ENCODE measurements at regions not wholly inside any gene's neighbourhood (a gene's known extent, or its start where the extent isn't known, plus 50 kb on each side); places are given as distances from the start of the nearest gene placed in this dataset.

DNA sequence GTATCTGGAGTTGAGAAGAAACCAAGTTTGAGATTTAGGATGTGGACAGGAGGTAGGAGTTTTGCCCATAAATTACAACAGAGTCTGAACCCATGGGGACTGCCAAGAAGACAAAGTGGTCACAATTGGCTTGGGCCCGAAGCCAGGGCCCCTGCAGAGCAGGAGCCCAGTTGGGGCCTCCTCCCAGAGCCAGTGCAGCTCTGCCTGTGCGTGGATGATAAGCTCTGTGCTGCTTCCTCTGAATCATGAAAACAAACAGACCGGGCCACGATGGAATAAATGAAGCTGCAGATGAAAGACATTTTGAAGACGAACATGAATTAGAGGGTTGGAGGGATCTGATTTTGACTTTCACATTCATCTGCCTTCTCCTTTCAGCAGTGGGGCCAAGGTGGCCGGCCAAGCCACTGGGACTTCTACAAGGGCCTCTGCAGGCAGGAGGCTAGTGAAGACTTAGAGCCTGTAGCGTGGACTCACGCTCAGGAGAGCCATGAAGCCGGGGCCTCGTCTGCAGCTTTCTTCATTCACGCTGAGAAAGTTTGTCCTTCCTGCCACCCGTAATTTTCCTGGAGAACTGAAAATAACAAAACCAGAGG lies 156.8 kb upstream of the LYZL1 start (continued):
- TF ChIP-seq, protein P1, sequence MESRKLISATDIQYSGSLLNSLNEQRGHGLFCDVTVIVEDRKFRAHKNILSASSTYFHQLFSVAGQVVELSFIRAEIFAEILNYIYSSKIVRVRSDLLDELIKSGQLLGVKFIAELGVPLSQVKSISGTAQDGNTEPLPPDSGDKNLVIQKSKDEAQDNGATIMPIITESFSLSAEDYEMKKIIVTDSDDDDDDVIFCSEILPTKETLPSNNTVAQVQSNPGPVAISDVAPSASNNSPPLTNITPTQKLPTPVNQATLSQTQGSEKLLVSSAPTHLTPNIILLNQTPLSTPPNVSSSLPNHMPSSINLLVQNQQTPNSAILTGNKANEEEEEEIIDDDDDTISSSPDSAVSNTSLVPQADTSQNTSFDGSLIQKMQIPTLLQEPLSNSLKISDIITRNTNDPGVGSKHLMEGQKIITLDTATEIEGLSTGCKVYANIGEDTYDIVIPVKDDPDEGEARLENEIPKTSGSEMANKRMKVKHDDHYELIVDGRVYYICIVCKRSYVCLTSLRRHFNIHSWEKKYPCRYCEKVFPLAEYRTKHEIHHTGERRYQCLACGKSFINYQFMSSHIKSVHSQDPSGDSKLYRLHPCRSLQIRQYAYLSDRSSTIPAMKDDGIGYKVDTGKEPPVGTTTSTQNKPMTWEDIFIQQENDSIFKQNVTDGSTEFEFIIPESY (CRISPR knock-in tag; IDR thresholded peaks at IDR 0.05), result no peak
- no peak for TF ChIP-seq MECOM (CRISPR knock-in tag; IDR thresholded peaks at IDR 0.05)
- no peak for TF ChIP-seq ARID2 (IDR thresholded peaks at IDR 0.05)
- no peak for TF ChIP-seq ETV6 (IDR thresholded peaks at IDR 0.05; ENCODE audit: borderline replicate concordance in 1 of 2, low read depth in 2 of 2, low read length in 1 of 2)
- TF ChIP-seq ETV6 (CRISPR knock-in tag; IDR thresholded peaks at IDR 0.05; ENCODE audit: borderline replicate concordance), result no peak
- TF ChIP-seq ERF (CRISPR knock-in tag; IDR thresholded peaks at IDR 0.05), result no peak
- TF ChIP-seq, protein P2, sequence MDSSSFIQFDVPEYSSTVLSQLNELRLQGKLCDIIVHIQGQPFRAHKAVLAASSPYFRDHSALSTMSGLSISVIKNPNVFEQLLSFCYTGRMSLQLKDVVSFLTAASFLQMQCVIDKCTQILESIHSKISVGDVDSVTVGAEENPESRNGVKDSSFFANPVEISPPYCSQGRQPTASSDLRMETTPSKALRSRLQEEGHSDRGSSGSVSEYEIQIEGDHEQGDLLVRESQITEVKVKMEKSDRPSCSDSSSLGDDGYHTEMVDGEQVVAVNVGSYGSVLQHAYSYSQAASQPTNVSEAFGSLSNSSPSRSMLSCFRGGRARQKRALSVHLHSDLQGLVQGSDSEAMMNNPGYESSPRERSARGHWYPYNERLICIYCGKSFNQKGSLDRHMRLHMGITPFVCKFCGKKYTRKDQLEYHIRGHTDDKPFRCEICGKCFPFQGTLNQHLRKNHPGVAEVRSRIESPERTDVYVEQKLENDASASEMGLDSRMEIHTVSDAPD (CRISPR knock-in tag; IDR thresholded peaks at IDR 0.05), result no peak
- TF ChIP-seq, protein P3, sequence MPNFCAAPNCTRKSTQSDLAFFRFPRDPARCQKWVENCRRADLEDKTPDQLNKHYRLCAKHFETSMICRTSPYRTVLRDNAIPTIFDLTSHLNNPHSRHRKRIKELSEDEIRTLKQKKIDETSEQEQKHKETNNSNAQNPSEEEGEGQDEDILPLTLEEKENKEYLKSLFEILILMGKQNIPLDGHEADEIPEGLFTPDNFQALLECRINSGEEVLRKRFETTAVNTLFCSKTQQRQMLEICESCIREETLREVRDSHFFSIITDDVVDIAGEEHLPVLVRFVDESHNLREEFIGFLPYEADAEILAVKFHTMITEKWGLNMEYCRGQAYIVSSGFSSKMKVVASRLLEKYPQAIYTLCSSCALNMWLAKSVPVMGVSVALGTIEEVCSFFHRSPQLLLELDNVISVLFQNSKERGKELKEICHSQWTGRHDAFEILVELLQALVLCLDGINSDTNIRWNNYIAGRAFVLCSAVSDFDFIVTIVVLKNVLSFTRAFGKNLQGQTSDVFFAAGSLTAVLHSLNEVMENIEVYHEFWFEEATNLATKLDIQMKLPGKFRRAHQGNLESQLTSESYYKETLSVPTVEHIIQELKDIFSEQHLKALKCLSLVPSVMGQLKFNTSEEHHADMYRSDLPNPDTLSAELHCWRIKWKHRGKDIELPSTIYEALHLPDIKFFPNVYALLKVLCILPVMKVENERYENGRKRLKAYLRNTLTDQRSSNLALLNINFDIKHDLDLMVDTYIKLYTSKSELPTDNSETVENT (CRISPR knock-in tag; IDR thresholded peaks at IDR 0.05), result no peak
- TF ChIP-seq, protein P4, sequence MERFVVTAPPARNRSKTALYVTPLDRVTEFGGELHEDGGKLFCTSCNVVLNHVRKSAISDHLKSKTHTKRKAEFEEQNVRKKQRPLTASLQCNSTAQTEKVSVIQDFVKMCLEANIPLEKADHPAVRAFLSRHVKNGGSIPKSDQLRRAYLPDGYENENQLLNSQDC (CRISPR knock-in tag; IDR thresholded peaks at IDR 0.05), result no peak
- TF ChIP-seq ATF1 (CRISPR knock-in tag; IDR thresholded peaks at IDR 0.05), result no peak
- TF ChIP-seq ATF1 (tag; IDR thresholded peaks at IDR 0.05), result peak; percentile 60
- no peak for TF ChIP-seq CBX8 (IDR thresholded peaks at IDR 0.05; ENCODE audit: borderline replicate concordance, extremely low read depth, low read depth, low read length, poor library complexity, severe bottlenecking)
- no peak for TF ChIP-seq PHTF2 (CRISPR knock-in tag; IDR thresholded peaks at IDR 0.05)
- no peak for TF ChIP-seq XRCC4 (IDR thresholded peaks at IDR 0.05; ENCODE audit: extremely low read depth, insufficient read depth, insufficient read length)
- TF ChIP-seq MCM3 (IDR thresholded peaks at IDR 0.05), result no peak
- peak; percentile 29 for TF ChIP-seq RBBP5 (IDR thresholded peaks at IDR 0.05; ENCODE audit: borderline replicate concordance, insufficient read depth, low read length, poor library complexity, severe bottlenecking)
- TF ChIP-seq SAFB (IDR thresholded peaks at IDR 0.05; ENCODE audit: borderline replicate concordance, low read depth, low read length), result no peak
- no peak for TF ChIP-seq ZC3H11A (IDR thresholded peaks at IDR 0.05; ENCODE audit: low read depth, low read length)
- TF ChIP-seq ZNF165 (CRISPR knock-in tag; IDR thresholded peaks at IDR 0.05; ENCODE audit: borderline replicate concordance), result no peak
- no peak for TF ChIP-seq BRCA1 (IDR thresholded peaks at IDR 0.05)
- TF ChIP-seq BRCA1 (CRISPR knock-in tag; IDR thresholded peaks at IDR 0.05), result no peak
- no peak for TF ChIP-seq PTBP1 (IDR thresholded peaks at IDR 0.05; ENCODE audit: low read depth, low read length)
